NCI-H2171 treated with DMSO at 0.1 percent for 48 hours (cell line): ENCODE measurements at regions not wholly inside any gene's neighbourhood (a gene's known extent, or its start where the extent isn't known, plus 50 kb on each side); places are given as distances from the start of the nearest gene placed in this dataset.
"Not testable (repeated sequence)": the region's sequence is repeated elsewhere in the genome, so short reads cannot be mapped to it uniquely, and the experiment has no call there.

Experiments
- DNase-seq: peaks from one replicate; lab custom pipeline; 2025; lab: John Stamatoyannopoulos, UW

DNA sequence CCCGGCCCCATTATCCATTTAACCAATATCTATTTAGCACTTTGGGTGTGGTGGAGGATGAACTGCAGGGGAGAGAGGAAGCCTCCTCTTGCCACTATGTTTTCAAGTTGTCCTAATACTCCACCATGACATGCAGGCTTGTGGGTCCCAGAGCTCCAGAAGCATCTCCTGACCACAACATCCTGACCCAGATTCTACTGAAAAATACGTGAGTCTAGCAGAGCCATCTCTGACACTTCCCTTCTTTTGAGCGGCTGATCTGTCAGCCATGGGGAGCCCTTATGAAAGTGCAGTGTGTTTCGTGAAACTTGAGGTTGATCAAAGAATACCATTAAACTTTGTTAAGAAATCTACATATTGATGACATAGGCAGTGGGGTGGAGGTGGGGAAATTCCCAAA lies 126.6 kb downstream of the UNC93B1 start:
- not testable (repeated sequence) for DNase-seq

DNA sequence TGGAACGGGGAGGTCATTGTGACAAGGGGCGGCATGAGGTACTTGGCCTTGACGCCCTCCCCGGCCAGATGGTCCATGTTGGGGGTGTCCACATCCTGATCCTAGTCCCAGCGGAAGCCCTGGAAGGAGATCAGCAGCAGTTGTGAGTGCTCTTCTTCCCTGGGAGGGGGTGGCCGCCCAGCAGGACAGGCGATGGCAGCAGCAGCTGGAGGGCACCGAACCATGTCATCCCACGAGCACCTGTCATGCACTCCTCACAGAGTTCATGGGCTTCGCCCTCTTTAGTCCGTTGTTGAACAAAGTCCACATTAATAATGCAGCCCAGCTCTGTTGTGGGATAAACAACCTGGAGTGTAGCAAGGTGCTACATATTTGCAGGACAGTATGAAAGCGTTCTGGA lies 130.7 kb downstream of the UNC93B1 start:
- not testable (repeated sequence) for DNase-seq

DNA sequence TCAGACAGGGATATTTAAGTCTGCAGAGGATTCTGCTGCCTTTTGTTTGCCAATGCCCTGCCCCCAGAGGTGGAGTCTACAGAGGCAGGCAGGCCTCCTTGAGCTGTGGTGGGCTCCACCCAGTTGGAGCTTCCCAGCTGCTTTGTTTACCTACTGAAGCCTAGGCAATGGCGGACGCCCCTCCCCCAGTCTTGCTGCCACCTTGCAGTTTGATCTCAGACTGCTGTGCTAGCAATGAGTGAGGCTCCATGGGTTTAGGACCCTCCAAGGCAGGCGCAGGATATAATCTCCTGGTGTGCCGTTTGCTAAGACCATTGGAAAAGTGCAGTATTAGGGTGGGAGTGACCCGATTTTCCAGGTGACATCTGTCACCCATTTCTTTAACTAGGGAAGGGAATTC lies 132.7 kb downstream of the UNC93B1 start:
- not testable (repeated sequence) for DNase-seq

DNA sequence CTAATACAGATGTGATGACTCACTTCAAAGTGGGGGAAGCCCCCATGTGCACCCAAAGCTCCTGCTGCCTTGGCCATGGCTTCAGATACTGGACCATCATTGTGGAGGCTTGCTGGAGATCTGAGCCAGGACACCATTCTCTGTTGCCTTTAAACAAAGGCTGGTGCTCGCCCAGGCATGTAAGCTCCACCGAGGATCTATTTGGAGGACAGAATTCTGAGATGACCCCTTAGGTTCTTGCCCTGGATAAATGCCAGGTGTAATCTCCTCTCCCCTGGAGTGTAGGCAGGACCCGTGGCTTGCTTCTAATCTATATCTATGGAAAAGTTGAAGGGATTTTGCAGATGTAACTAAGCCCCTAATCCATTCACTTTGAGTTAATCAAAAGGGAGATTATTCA lies 141.0 kb downstream of the UNC93B1 start:
- DNase-seq, result not testable (repeated sequence)

DNA sequence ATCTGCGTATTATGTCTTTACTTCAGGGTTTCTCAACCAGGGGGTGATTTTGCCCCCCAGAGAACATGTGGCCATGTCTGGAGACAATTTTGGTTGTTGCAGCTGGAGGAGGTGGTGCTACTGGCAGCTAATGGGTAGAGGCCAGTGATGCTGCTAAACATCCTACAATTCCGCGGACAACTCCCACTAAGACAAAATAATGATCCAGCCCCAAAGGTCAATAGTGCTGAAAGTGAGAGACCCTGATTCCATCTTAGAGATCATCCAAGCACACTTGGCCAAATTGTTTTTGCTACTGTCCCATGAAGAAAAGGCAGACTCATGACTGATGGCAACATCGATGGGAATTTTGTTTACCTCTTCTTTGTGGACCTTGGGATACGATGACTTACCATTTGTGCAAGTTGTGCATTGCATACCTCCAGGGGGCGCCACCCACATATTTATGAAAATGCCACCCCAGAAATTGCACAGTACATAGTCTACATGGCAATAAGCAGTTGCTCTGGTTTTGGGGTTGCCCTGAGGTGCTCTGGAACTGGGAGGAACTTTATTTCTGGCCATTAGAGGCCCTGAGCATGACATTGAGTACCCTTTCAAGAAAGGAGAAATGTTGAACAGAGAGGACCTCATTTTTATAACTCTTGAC lies 144.3 kb downstream of the UNC93B1 start:
- DNase-seq, result not testable (repeated sequence)

DNA sequence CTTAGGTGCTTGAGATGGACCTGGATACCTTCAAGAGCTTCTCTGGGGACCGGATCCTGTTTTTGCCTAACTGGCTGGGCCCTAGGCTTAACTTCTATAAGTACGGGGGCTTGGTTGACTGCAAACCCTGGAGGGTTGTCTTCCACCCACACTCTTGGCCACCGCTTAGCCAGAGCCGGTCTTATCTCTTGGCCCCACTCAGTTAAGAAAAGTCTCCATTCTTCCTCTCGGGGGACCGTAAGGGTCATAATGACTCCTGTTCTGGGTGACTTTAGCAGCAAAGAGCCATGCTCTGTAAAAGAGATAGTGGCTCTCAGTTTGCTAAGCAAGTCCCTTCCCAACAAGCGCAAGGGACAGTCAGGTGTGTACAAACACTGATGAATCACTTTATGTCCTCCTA lies 153.2 kb downstream of the UNC93B1 start:
- DNase-seq, result not testable (repeated sequence)

DNA sequence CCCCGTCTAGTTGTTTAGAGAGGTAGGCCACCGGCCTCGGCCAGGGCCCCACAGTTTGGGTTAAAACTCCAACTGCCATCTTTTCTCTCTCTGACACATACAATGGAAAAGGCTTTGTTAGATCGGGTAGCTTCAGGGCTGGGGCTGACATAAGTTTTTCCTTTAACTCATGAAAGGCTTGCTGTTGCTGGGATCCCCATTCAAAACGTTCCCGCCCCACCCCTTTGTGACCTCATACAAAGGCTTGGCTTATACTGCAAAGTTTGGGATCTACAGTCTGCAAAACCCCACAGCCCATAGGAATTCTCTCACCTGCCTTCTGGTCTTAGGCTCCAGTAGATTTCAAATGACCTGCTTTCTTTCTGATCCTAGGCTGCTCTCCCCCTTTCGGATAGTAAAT lies 154.1 kb downstream of the UNC93B1 start:
- DNase-seq, result not testable (repeated sequence)

DNA sequence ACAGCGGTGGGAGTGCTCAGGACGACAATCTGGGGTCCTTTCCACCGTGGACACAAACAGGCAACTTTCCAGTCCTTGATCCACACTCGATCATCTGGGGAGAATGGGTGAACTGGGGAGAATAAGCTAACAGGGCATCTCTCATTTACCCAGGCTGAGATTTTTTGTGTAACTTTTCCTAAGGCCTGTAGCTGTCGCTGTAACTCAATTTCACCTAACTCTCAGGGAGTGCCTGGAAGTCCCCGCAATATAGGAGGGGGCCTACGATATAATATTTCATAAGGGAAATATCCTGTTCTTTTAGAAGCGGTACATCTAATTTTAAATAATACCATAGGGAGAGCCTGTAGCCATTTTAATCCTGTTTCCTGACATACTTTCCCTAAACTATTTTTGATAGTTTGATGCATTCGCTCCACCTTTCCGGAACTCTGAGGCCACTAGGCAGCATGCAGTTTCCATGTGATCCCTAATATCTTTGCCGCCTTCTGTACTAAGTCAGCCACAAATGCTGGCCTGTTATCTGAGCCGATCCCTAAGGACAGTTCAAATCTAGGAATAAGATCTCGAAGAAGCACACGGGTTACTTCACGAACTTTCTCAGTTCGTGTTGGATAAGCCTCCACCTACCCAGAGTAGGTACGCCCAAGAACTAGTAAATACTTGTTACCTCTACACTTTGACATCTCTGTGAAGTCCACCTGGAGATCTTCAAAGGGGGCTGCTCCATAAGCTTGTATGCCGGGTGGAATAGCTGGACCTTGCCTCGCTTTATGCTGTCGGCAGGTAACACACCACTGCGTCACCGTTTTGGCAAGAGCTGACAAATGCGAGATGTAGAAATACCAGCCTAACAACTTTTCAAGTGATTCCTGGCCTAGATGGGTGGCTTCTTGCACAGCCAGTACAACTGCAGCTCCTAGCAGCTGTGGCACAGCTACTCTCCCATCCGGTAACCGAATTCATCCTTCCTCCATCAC lies 155.7 kb downstream of the UNC93B1 start:
- DNase-seq, result not testable (repeated sequence)

DNA sequence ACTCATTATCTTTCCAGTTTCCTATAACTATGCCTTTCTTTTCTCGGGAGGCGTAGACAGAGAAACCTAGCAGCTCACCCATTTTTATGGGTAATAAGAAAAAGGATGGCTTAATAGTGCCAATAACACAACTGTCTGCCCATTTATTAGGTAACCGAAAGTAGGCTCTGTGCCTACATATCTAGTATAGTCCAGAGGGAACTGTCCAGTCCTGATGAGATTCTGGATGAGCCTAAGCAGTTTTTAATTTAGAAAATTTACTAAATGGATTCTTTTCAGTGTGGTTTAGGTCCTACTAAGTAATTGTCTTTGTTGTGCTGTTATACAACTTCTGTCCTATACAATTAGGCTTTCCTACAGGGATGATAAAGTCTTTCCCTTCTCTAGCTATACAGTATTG lies 157.6 kb downstream of the UNC93B1 start:
- DNase-seq, result not testable (repeated sequence)

DNA sequence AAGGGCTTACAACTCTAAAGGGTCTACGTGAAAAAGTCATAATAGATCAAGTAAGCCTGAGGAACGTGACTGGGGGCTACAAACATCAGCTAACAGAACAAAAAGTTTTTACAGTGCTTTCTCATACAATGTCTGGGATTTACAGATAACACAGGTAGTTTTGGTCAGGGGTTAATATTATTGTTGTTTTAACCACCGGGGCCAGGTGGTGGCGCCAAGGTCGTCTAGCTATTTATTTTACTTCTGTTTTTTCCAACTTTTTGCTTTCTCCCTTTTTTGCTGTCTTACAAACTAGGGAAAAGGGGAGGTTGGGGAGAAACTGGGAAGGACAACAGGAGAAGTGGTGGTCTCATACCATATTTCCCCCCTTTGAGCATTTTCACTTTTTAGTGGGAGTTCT lies 158.6 kb downstream of the UNC93B1 start:
- not testable (repeated sequence) for DNase-seq

DNA sequence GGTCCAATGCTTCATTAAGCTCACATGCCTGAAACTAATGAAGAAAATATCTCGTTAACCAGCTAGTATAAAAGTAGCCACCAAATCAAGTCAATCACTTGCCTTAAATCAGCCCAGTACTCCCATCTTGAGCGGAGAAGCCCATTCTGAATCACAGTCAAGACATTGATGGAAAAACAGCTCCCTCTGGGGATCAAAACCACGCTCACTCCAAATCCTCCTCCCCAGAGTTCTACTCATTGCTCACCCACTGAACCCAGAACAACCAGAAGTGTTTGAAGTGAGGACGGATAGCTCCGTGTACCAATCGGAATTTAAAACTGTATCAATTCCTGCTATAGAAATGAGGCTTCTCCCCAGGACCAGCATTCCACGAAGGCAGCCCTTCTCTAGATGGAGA lies 163.3 kb downstream of the UNC93B1 start:
- not testable (repeated sequence) for DNase-seq

DNA sequence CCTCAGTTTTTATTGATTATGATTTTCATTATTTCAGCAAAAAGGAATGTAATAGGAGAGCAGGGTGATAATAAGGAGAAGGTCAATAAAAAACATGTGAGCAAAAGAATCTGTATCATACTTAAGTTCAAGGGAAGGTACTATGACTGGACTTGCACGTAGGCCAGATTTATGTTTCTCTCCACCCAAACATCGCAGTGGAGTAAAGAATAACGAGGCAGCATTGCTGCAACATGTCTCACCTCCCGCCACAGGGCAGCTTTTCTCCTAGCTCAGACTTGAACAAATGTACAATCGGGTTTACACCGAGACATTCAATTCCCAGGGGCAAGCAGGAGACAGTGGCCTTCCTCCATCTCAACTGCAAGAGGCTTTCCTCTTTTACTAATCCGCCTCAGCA lies 155.7 kb upstream of the ALDH3B2 start:
- DNase-seq, result not testable (repeated sequence)

DNA sequence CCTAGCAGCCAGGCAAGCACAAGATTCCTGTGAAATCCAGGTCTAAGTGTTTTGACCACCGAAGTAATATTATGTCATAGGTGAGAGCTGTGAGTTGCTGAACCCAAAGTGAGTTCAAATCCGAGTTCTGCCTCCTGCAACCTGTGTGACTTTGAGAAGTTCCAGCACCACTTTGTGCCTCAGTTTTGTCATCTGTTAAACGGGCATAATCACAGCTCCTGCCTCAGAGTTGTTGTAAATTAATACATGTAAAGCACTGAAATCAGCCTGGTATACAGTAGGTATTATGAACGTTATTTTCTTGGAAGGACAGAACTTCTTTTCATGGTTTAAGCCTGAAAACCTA lies 152.5 kb upstream of the ALDH3B2 start:
- DNase-seq, result not testable (repeated sequence)

DNA sequence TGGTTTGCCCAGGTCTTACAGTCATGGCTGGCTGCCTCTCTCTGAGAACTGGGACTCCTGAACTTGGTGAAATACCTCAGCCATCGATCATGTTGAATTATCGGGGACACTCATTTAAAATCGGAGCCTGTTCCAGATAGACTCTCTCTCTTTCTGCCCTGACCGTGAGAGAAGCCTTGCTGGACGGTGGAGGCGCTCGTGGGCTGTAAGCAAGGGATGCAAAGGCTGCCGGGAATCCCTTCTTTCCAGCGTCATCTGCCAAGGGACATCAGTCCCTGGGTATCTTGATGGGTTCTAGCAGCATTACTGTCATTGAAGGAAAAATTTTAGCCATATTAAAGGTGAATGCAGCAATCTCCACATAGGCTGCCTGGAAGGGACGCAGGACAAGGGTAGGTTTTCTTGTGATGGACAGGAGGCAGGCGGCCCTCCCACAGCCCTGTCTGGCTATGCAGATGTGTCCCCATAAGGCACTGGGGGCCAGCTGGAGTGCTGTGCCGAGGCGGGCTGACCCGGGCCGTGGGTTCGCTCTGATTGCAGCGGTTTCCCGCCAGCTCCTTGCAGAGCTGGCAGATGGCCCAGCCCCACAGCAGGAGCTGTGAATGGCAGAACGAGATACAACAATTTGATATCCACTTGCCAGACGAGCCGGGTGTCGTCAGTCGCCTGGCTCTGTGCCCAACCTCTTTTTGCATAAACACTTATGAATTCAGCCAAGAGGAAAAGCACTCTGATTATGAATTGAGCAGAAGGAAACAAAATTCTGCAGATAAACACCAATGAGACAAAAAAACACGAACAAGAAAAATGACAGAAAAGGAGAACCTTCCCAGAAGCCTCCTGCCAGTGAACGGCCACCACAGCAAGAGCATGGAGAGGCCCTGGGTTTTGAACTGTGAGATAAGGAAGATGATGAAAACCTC lies 151.9 kb upstream of the ALDH3B2 start:
- peak; percentile 83 for DNase-seq

DNA sequence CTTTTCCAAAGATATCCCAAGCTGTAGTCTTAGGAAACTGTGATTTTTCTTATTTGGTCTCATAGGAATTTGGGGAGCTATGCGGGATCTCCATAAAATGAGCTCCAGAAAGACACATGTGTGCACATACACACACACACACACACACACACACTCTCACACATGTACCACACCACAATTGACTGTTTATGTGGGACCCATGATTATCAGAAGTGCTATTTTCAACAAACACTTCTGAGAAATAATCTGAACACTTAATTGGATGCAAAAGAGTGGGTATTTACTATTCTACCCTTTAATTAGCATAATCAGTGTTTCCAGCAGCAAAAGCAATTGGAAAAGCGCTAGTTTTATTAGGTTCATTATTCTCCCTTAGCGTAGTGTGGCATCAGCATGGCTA lies 150.4 kb upstream of the ALDH3B2 start:
- DNase-seq, result not testable (repeated sequence)

DNA sequence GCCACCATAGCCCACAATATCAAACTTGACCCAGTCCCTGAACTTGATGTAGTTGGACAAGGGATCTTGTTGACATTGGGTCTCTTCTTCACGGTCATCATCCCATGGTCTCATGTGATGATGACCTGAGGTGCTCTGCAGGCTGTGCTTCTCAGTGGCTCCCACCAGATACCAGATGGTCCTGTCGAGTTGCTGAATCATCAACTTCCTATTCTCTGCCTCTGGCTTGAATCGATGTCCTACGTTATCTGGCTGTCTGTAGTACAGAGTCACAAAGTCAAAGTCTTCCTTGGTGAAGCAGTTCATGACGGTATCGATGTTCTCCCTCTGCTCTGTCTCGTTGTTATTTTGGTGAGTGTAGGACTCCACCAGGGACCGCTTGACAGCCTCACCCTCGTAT lies 145.7 kb upstream of the ALDH3B2 start:
- DNase-seq, result no peak

DNA sequence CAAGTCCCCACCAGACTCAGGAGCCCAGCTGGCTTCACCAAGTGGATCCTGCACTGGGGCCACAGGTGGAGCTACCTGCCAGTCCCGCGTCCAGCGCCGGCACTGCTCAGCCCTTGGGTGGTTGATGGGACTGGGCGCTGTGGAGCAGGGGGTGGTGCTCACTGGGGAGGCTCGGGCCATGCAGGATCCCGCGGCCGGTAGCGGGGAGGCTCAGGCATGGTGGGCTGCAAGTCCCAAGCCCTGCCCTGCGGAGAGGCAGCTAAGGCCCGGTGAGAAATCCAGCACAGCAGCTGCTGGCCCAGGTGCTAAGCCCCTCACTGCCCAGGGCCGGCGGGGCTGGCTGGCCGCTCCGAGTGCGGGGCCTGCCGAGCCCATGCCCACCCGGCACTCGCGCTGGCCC lies 143.1 kb upstream of the ALDH3B2 start:
- DNase-seq, result not testable (repeated sequence)

DNA sequence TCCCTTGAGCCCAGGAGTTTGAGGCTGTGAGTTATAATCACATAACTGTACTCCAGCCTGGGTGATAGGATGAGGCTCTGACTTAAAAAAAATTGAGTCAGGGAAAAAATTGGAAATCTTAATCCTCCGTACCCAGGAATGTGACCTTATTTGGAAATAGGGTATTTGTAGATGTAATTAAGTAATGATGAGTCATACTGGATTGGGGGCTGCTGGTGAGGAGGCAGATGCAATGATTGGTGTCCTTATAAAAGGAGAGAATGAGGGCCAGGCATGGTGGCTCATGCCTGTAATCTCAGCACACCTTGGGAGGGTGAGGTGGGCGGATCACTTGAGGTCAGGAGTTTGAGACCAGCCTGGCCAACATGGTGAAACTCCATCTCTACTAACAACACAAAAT lies 134.9 kb upstream of the ALDH3B2 start:
- DNase-seq, result not testable (repeated sequence)

DNA sequence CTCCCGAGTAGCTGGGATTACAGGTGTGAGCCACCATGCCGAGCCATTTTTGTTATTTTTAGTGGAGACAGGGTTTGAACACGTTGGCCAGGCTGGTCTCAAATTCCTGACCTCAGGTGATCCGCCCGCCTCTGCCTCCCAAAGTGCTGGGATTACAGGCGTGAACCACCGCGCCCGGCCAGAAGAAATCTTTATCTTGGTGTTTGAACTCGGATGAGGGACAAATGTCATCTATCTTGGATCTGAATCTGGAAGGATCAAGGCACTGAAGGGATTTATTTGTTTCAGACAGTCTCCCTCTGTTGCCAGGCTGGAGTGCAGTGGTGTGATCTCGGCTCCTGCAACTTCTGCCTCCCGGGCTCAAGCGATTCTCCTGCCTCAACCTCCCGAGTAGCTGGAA lies 133.5 kb upstream of the ALDH3B2 start:
- not testable (repeated sequence) for DNase-seq

DNA sequence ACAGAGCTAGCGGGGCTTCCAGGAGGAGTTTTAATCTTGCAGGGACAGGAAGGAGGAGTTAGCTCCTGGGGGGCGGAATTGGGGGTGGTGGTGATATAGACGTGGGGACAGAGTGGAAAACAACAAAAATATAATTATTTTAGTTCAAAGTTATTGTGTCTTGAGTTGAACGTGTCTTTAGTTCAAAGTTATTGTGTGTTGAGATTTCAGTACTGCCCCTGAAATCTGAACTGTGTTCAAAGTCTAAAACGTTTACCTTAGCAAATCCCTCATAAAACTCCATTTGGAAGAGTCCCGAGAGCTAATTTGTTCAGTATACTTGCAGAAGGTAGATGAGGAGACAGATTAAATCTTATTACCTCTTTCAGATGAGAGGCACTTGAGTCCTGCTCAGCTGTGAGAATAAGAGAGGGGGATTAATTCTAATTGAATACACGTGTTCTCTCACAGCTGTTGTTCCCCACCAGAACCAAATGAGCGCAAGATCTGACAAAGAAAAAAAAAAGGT lies 132.4 kb upstream of the ALDH3B2 start:
- DNase-seq, result peak; percentile 43

DNA sequence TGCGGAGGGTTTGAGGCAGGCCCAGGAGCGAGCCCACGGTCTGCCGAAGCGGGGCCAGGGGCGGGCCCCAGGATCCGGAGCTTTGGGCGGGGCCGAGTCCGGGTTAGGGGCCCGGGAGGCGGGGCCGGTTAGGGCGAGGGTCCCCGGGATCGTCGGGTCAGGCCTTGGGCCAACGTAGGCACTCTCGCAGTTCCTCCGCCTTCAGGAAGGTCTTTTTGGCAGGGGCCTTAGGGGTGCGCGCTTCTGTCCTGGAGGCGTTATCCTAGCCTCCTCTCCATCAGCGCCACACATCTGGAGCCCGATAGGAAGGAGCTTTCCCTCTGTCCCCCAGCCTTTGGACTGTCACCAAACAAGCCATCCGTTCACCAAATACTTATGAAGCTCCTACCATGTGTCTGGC lies 131.8 kb upstream of the ALDH3B2 start:
- DNase-seq, result not testable (repeated sequence)
